ENCODE measurements at regions not wholly inside any gene's neighbourhood (a gene's known extent, or its start where the extent isn't known, plus 50 kb on each side); places are given as distances from the start of the nearest gene placed in this dataset.

DNA sequence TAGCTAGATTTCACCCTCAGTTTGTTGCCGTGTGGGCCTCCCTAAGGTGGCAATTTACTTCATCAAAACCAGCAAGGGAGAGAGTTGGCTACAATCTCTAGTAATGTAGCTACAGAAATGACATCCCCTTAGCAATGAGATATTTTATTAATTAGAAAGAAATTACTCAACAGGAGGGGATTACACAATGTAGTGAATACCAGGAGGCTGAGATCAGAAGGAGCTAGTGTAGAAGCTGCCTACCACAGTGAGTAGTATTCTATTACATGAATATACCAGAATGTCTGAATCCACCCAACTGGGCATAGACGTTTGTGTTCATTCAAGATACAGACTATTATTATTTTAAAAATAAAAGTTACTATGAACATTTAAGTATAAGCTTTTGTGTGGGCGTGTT is 868.2 kb upstream of the CXADR start:
- no peak for DNase-seq
- Histone ChIP-seq H3K27ac (no peak overlapping the region), H3K9me3 (no peaks in the 10 kb centered on the region), H3K36me3 (no peaks in the 10 kb centered on the region), H3K4me3 (no peak overlapping the region), H3K4me1 (no peaks in the 10 kb centered on the region), H3K27me3 (no peaks in the 10 kb centered on the region)
- in situ Hi-C loops (cut with MboI; ENCODE audit: low sequenced_read_pairs in 4 of 4) (no loop called here), intact Hi-C loops (cut with DNase I; ENCODE audit: low total_unique reads) (no loop called here)
- ATAC-seq = no peak
- TF ChIP-seq, protein P1, sequence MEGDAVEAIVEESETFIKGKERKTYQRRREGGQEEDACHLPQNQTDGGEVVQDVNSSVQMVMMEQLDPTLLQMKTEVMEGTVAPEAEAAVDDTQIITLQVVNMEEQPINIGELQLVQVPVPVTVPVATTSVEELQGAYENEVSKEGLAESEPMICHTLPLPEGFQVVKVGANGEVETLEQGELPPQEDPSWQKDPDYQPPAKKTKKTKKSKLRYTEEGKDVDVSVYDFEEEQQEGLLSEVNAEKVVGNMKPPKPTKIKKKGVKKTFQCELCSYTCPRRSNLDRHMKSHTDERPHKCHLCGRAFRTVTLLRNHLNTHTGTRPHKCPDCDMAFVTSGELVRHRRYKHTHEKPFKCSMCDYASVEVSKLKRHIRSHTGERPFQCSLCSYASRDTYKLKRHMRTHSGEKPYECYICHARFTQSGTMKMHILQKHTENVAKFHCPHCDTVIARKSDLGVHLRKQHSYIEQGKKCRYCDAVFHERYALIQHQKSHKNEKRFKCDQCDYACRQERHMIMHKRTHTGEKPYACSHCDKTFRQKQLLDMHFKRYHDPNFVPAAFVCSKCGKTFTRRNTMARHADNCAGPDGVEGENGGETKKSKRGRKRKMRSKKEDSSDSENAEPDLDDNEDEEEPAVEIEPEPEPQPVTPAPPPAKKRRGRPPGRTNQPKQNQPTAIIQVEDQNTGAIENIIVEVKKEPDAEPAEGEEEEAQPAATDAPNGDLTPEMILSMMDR (IDR thresholded peaks at IDR 0.05 in 4 of 5, conservative IDR thresholded peaks at IDR 0.05 in 1 of 5) = no peak
- TF ChIP-seq POLR2A (IDR thresholded peaks at IDR 0.05) = no peak

DNA sequence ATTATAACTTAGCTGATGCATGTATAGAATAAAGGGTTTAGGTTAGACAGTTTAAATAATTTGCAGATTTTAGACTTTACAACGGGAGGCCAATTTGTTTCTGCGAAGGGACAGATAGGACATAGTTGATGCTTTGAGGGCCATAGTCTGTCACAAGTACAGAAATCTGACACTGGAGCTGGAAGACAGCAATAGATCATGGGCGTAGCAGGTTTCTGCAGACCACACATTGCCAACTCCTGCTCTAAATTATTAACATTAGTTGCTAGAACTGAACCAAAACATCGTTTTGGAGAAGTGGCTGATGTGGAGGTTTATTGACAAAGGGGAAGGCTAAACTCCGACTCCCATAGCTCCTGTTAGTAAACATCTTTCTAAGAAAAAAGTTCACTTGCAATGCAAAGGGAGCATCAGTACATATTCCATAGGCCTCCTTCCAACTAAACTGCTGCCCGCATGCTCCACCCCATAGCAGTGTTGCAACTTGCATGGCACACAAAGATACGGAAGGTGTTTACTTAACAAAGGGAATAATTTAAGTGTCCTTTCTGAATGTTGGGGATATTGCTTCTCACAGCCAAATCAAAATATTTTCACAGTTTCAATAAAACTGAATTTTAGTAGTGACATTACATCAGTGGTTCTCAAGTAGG is 862.0 kb upstream of the CXADR start:
- Histone ChIP-seq H3K36me3 (no peaks in the 10 kb centered on the region), H3K9me3 (no peaks in the 10 kb centered on the region), H3K27me3 (no peaks in the 10 kb centered on the region), H3K4me1 (no peaks in the 10 kb centered on the region), H3K4me3 (no peak overlapping the region), H3K27ac (no peak overlapping the region)
- no peak for TF ChIP-seq POLR2A (IDR thresholded peaks at IDR 0.05)
- TF ChIP-seq, protein P1 (IDR thresholded peaks at IDR 0.05 in 4 of 5, conservative IDR thresholded peaks at IDR 0.05 in 1 of 5) = no peak
- intact Hi-C loops (cut with DNase I; ENCODE audit: low total_unique reads) = no loop called here
- no peak for DNase-seq
- no peak for ATAC-seq
- in situ Hi-C loops (cut with MboI; ENCODE audit: low sequenced_read_pairs in 4 of 4) = no loop called here

DNA sequence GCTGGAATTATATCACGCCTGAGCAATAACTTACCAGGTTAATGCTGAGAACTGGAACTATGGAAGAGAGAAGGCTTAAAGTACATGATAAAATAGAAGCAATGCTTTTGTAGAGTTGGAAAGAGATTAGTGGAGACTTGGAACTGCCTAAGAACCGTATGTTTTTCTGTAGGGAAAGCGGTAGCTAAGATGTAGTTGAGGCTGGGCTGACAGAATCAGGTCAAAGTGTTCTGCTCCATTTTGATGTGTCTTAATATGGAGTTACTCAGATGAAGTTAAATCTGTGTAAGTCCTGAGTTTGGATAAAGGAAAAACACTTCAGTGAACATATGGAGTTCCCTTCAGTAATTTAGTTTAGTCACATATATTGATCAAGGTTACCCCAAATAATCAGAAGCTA is 860.9 kb upstream of the CXADR start:
- Histone ChIP-seq H3K36me3 (no peaks in the 10 kb centered on the region), H3K9me3 (no peaks in the 10 kb centered on the region), H3K27ac (no peak overlapping the region), H3K4me3 (no peak overlapping the region), H3K27me3 (no peaks in the 10 kb centered on the region), H3K4me1 (no peaks in the 10 kb centered on the region)
- ATAC-seq (no peak), DNase-seq (no peak)
- TF ChIP-seq, protein P1 (IDR thresholded peaks at IDR 0.05 in 4 of 5, conservative IDR thresholded peaks at IDR 0.05 in 1 of 5) = no peak
- no peak for TF ChIP-seq POLR2A (IDR thresholded peaks at IDR 0.05)
- in situ Hi-C loops (cut with MboI; ENCODE audit: low sequenced_read_pairs in 4 of 4) = no loop called here
- intact Hi-C loops (cut with DNase I; ENCODE audit: low total_unique reads) = no loop called here

DNA sequence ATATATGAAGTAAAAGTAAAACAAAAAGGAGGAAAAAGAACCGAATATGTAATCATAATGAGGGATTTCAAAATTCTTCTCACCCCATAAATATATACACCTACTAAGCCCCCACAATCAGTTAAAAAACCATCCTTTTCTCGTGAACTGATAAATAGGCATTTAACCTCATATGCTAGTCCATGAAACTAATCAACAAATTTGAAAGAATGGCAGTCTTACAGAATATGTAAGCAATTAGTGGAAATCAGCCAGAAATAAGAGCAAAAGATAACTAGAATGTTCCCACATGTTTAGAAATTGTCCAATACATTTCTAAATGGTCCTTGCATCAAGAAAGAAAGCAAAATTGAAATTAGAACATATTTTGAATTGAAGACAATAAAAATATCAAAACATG is 849.4 kb upstream of the CXADR start:
- H3K9me3 ChIP-seq = no peaks in the 10 kb centered on the region
- TF ChIP-seq, protein P1 (IDR thresholded peaks at IDR 0.05 in 4 of 5, conservative IDR thresholded peaks at IDR 0.05 in 1 of 5) = no peak
- no peak for TF ChIP-seq POLR2A (IDR thresholded peaks at IDR 0.05)
- H3K27ac ChIP-seq = no peak overlapping the region
- no peaks in the 10 kb centered on the region for H3K36me3 ChIP-seq
- no peaks in the 10 kb centered on the region for H3K4me1 ChIP-seq
- no peak overlapping the region for H3K4me3 ChIP-seq
- no peaks in the 10 kb centered on the region for H3K27me3 ChIP-seq
- no peak for DNase-seq
- intact Hi-C loops (cut with DNase I; ENCODE audit: low total_unique reads) (no loop called here), in situ Hi-C loops (cut with MboI; ENCODE audit: low sequenced_read_pairs in 4 of 4) (no loop called here)
- ATAC-seq = no peak

DNA sequence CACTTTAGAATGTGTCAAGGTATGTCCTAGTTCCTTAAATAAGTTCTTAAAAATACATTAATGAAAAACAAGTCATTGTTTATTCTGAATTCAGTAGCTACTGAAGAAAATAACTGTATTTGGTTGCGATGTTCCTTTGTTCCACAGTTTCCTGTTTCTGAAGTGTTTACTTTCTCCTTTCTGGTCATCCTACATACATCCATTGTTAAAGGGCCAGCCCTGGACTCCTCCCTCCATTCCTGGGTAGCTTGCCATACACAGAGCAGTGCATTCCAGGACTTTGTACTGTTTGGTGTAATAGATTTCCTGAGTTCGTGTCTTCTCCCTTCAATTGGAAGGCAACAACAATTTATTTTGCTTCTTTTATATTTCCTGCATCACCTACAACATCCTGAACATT is 845.4 kb upstream of the CXADR start:
- no peak for TF ChIP-seq POLR2A (IDR thresholded peaks at IDR 0.05)
- TF ChIP-seq, protein P1 (IDR thresholded peaks at IDR 0.05 in 4 of 5, conservative IDR thresholded peaks at IDR 0.05 in 1 of 5) = no peak
- in situ Hi-C loops (cut with MboI; ENCODE audit: low sequenced_read_pairs in 4 of 4) (no loop called here), intact Hi-C loops (cut with DNase I; ENCODE audit: low total_unique reads) (no loop called here)
- ATAC-seq = no peak
- Histone ChIP-seq H3K27me3 (no peaks in the 10 kb centered on the region), H3K4me3 (no peak overlapping the region), H3K36me3 (no peaks in the 10 kb centered on the region), H3K27ac (no peak overlapping the region), H3K9me3 (no peaks in the 10 kb centered on the region), H3K4me1 (no peaks in the 10 kb centered on the region)
- DNase-seq = no peak

Data from gastrocnemius medialis (tissue), 4 donors.